Activated CD8-positive, alpha-beta memory T cell treated with anti-CD3 and anti-CD28 coated beads for 24 hours (primary cell): ENCODE measurements at regions not wholly inside any gene's neighbourhood (a gene's known extent, or its start where the extent isn't known, plus 50 kb on each side); places are given as distances from the start of the nearest gene placed in this dataset.
"Not testable (repeated sequence)": the region's sequence is repeated elsewhere in the genome, so short reads cannot be mapped to it uniquely, and the experiment has no call there.

Source experiments
- DNase-seq: peaks from one replicate; pipeline ENCODE4 v3.0.0-alpha.2; 2020

- DNase-seq, result no peak
These were observed 494.3 kb downstream of the BRINP3 start for GRCh38 chr1:189983166-189983890.

DNA sequence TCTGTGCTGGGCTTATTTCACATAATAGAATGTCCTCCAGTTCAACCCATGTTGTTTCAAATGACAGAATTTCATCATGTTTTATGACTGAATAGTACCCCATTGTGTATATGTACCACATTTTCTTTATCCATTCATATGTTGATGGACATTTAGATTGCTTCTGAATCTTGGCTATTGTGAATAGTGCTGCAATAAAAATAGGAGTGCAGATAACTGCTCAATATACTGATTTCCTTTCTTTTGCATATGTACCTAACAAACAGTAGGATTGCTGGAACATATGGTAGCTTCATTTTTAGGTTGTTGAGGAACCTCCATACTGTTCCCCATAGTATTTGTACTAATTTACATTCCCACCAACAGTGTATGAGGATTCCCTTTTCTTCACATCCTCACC lies 491.1 kb downstream of the BRINP3 start:
- no peak for DNase-seq

GRCh38 chr1:189987509-189987908 lies 490.2 kb downstream of the BRINP3 start:
- DNase-seq, result no peak

DNA sequence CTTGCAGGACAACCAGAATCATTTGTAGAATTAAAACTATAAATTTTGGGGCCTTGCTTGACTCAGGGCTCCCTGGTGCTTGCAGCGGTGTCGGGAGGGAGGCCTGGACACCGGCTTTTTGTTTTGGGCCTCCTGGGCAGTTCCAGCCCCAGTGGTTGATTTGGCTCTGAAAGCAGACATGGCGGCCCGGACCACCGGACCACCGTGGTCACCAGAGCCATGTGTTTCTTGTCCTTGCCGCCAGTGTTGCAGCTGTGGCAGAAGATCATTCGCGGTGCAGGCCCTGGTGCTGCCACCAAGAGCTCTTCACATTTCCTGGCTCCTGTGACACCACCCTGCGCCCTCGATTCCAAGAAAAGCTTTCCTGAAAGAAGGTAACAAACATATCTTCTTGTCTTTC lies 484.8 kb downstream of the BRINP3 start:
- no peak for DNase-seq

- DNase-seq, result no peak
These were observed 477.2 kb downstream of the BRINP3 start for GRCh38 chr1:190000365-190000872.

GRCh38 chr1:190001187-190001586 lies 476.5 kb downstream of the BRINP3 start:
- no peak for DNase-seq

- DNase-seq, result no peak
These were observed 474.3 kb downstream of the BRINP3 start for GRCh38 chr1:190003376-190003775.

GRCh38 chr1:190011585-190011984 lies 466.1 kb downstream of the BRINP3 start:
- DNase-seq, result no peak

GRCh38 chr1:190019151-190019550 lies 458.5 kb downstream of the BRINP3 start:
- not testable (repeated sequence) for DNase-seq

DNA sequence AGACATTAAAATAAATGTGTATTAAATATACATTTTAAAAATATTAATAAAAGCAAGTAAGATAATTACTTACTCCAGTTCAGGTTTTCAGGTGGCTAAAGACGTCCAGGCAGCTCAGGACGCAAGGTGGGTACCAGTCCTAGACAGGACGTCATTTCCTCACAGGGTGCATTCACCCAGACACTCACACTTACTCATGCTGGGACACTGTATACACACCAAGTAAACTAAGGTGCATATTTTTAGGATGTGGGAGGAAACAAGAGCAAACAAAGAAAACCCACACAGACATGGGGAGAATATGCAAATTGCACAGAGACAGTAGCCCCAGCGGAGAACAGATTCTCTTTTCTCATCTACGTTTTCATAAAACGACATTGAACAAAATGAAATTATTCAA lies 457.9 kb downstream of the BRINP3 start:
- no peak for DNase-seq

- no peak for DNase-seq
These were observed 455.0 kb downstream of the BRINP3 start for GRCh38 chr1:190022709-190023108.

DNA sequence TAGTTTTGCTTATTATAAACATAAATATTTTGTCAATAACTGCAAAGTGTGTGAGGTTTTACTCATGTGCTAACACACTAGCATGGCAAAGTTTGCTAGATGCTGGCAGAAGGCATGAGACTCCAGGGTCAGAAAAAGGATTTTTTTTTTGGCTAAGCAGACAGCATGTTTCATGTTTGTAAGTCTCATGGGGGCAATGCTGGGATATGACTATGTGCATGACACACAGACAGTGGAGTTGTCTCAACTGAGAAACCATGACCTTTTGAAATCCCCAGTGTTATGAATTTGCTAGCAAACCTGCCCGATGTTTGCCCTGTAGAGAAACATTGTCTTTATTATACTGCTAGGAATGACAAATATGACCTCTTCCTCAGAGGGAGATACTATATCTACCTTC lies 448.2 kb downstream of the BRINP3 start:
- DNase-seq, result no peak

GRCh38 chr1:190043655-190044054 lies 434.0 kb downstream of the BRINP3 start:
- DNase-seq, result no peak

DNA sequence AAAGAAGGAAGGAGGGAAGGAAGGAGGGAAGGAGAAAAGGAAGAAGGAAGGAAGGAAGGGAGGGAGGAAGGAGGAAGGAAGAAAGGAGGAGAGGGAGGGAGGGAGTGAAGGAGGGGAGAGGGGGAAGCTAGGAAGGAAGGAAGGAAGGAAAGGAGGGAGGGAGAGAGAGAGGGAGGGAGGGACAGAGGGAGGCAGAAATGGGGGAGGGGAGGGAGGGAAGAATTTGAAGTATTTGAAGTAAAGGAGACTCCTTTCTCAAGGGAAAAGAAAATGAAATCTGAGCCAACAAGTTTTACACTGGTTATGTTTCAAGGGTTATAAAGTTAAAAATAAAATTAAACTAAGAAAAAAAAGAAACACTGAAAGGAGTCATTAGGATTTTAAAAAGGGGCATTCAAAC lies 431.4 kb downstream of the BRINP3 start:
- no peak for DNase-seq
